Right lobe of liver (tissue), 6 donors: ENCODE measurements at regions not wholly inside any gene's neighbourhood (a gene's known extent, or its start where the extent isn't known, plus 50 kb on each side); places are given as distances from the start of the nearest gene placed in this dataset.

ENCODE experiments used
- ATAC-seq, 4 donors: fragments of 200-7000 bp; cut with Tn5 transposase; one replicate each; pipeline ENCODE4 v1.9.1; 2020; ENCODE audit warnings: mild to moderate bottlenecking in 4 of 4, moderate library complexity in 4 of 4
- DNase-seq, 3 donors: peaks; one replicate each; pipeline ENCODE4 v3.0.0-alpha.2; 2020
- H3K27ac ChIP-seq, 3 donors: fragments of 200-600 bp; one replicate each; pipeline ENCODE4 v1.8.0; 2022
- H3K27me3 ChIP-seq, 2 donors: fragments of 200-600 bp; one replicate each; pipeline ENCODE4 v1.8.0; 2022
- H3K36me3 ChIP-seq, 4 donors: fragments of 200-600 bp; sonication (generic) in 1 of 4; one replicate each; pipeline versions ENCODE4 v1.5.1 to v1.8.0; 2017 to 2022; ENCODE audit warnings: control low read depth in 1 of 4
- H3K4me1 ChIP-seq, 4 donors: fragments of 200-600 bp; sonication (generic) in 1 of 4; one replicate each; pipeline versions ENCODE4 v1.5.1 to v1.8.0; 2017 to 2022; ENCODE audit warnings: control low read depth in 1 of 4
- H3K4me3 ChIP-seq, 3 donors: fragments of 200-600 bp; one replicate each; pipeline ENCODE4 v1.8.0; 2022
- H3K9me3 ChIP-seq, 4 donors: fragments of 200-600 bp; sonication (generic) in 1 of 4; one replicate each; pipeline versions ENCODE4 v1.5.1 to v1.8.0; 2017 to 2022; ENCODE audit warnings: control low read depth in 1 of 4
- CTCF ChIP-seq, 4 donors: fragments of 200-600 bp in 3 of 4; fragments of 450-650 bp in 1 of 4; IDR thresholded peaks; one replicate each; pipeline versions ENCODE4 v1.5.1 to v1.8.0; 2016 to 2022; ENCODE audit warnings: antibody characterized with exemption in 4 of 4, mild to moderate bottlenecking in 2 of 4
- POLR2A ChIP-seq: fragments of 450-650 bp; IDR thresholded peaks from one replicate; pipeline ENCODE4 v1.6.1; 2017; ENCODE audit warnings: antibody characterized with exemption, mild to moderate bottlenecking
- WGBS: methylation state at CpG from one replicate; pipeline ENCODE4 v1.1.6; 2018; ENCODE audit warnings: low coverage, low lambda C conversion rate; ENCODE audit not compliant: insufficient coverage; ENCODE audit errors: missing lambda C conversion rate; 5-methylcytosine and 5-hydroxymethylcytosine counted together
- intact Hi-C, 2 donors: fragments of 100-400 bp; cut with DNase I; formaldehyde crosslinking; loops; one replicate each; pipeline versions ENCODE4 v1.11.2 to v1.14.1; 2022
- donor health status: DM: no; HTN: yes; CAD: no.
- donor health status: DM: no; HTN: no; CAD: no.
- donor health status: DM: no; HTN: no; CAD: no.
- donor health status: DM: no; HTN: yes; CAD: no.
- donor health status: DM: no; HTN: yes; CAD: no.

GRCh38 chr21:14607262-14607661, 61.1 kb upstream of the SAMSN1 start:
- WGBS = 84% methylated on average over 2 of the region's 2 CpGs

GRCh38 chr21:14603202-14603601, 57.1 kb upstream of the SAMSN1 start:
- no peak for TF ChIP-seq CTCF (IDR thresholded peaks at IDR 0.05)
- TF ChIP-seq POLR2A = no peak
- Histone ChIP-seq H3K4me1 (no peaks in the 10 kb centered on the region), H3K9me3 (no peaks in the 10 kb centered on the region), H3K27ac (no peak overlapping the region), H3K36me3 (no peaks in the 10 kb centered on the region), H3K27me3 (no peaks in the 10 kb centered on the region), H3K4me3 (no peak overlapping the region)
- ATAC-seq (no peak), DNase-seq (no peak)
- WGBS = 53% methylated on average over 2 of the region's 2 CpGs
- intact Hi-C loops = no loop called here

More at GRCh38 chr21:14607262-14607661, 61.1 kb upstream of the SAMSN1 start:
- no peaks in the 10 kb centered on the region for H3K36me3 ChIP-seq
- H3K9me3 ChIP-seq = no peaks in the 10 kb centered on the region
- no peak for TF ChIP-seq POLR2A
- no peak overlapping the region for H3K4me3 ChIP-seq
- no peaks in the 10 kb centered on the region for H3K27me3 ChIP-seq
- H3K27ac ChIP-seq = no peak overlapping the region
- intact Hi-C loops = no loop called here
- DNase-seq = no peak
- no peaks in the 10 kb centered on the region for H3K4me1 ChIP-seq
- ATAC-seq = no peak

GRCh38 chr21:14602382-14602958, 56.4 kb upstream of the SAMSN1 start:
- no peak for TF ChIP-seq POLR2A
- no peak for TF ChIP-seq CTCF (IDR thresholded peaks at IDR 0.05)
- peak; percentile 40 to 69 (median 57) for ATAC-seq
- intact Hi-C loops = no loop called here
- no peaks in the 10 kb centered on the region for H3K27me3 ChIP-seq
- H3K4me3 ChIP-seq = no peak overlapping the region
- H3K36me3 ChIP-seq = no peaks in the 10 kb centered on the region
- DNase-seq = no peak
- H3K4me1 ChIP-seq = no peaks in the 10 kb centered on the region
- H3K9me3 ChIP-seq = no peaks in the 10 kb centered on the region
- no peak overlapping the region for H3K27ac ChIP-seq
- 11% methylated on average over 1 of the region's 1 CpG for WGBS

GRCh38 chr21:14600569-14601297, 54.6 kb upstream of the SAMSN1 start:
- DNase-seq (no peak), ATAC-seq (no peak)
- intact Hi-C loops = no loop called here
- Histone ChIP-seq H3K9me3 (no peaks in the 10 kb centered on the region), H3K36me3 (no peaks in the 10 kb centered on the region), H3K4me3 (no peak overlapping the region), H3K27me3 (no peaks in the 10 kb centered on the region), H3K4me1 (no peaks in the 10 kb centered on the region), H3K27ac (no peak overlapping the region)
- WGBS = 54% methylated on average over 3 of the region's 3 CpGs
- TF ChIP-seq CTCF (IDR thresholded peaks at IDR 0.05) (no peak), POLR2A (no peak)

GRCh38 chr21:14598065-14598464, 52.0 kb upstream of the SAMSN1 start:
- Histone ChIP-seq H3K36me3 (no peaks in the 10 kb centered on the region), H3K4me3 (no peak overlapping the region), H3K9me3 (no peaks in the 10 kb centered on the region), H3K4me1 (no peaks in the 10 kb centered on the region), H3K27ac (no peak overlapping the region), H3K27me3 (no peaks in the 10 kb centered on the region)
- intact Hi-C loops = no loop called here
- ATAC-seq = no peak
- no peak for DNase-seq
- TF ChIP-seq POLR2A (no peak), CTCF (IDR thresholded peaks at IDR 0.05) (no peak)
